Limb (tissue), 2 donors: ENCODE measurements at regions not wholly inside any gene's neighbourhood (a gene's known extent, or its start where the extent isn't known, plus 50 kb on each side); places are given as distances from the start of the nearest gene placed in this dataset.
"Not testable (repeated sequence)": the region's sequence is repeated elsewhere in the genome, so short reads cannot be mapped to it uniquely, and the experiment has no call there.

ENCODE experiments used
- DNase-seq, 2 donors: peaks; one replicate each; pipeline ENCODE4 v3.0.0-alpha.2; 2016; ENCODE audit errors: extremely low spot score in 2 of 2

DNA sequence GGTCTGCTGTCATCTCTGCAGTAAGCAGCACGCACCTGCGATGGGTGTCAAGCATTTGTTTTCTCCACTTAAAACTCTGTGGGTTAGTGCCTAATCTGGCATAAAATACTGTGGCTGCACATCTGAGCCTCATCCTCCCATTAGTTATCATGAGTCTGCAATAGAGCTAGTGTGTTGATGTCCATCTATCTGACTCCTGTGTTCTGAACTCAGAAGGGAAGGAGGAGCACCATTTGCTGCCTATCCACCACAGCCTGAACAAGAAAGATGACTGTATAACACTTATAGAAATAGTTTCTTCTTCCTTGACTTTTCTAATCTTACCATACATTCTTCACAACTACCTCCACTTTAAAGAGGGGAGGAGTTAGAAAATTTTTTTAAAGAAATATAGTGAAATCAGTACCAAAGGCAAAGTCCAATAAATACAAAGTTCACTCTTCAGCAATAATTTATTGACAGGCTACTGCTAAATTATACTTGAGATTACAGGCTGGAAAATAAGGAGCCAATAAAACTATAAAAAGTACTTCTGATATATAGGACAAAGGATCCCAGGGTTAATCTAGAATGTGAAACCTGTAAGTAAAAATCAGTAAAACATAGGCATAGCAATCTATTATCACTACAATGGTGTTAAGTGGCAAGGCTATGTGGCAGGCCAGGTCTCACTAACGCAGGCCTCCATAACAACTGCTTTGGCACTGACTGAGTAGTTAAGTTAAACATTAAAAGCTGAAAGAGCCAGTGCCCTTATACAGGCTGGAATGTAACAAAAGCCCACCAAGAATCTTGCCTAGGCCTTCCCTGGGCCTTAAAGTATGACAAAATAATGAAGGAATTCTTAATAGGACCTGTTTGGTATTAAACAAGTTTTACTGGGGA is 70.2 kb downstream of the LGALS9C start:
- not testable (repeated sequence) for DNase-seq

DNA sequence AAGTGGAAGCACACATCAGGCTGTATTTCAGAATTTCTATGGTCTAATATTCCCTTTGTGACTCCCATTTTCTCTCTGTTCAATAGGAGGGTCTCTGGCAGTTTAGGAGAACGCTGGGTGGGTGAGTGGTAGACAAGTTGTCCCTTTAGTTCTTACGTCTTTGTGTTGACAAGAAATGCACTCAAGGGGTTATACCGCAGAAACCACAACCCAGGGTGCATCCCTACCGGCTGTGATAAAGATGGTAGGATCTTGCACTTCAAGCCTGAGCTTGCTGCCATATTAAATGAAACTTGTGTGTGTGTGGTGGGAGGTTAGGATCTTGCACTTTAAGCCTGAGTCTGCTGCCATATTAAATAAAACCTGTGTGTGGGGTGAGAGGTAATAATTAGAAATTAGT is 80.5 kb downstream of the LGALS9C start:
- not testable (repeated sequence) for DNase-seq

DNA sequence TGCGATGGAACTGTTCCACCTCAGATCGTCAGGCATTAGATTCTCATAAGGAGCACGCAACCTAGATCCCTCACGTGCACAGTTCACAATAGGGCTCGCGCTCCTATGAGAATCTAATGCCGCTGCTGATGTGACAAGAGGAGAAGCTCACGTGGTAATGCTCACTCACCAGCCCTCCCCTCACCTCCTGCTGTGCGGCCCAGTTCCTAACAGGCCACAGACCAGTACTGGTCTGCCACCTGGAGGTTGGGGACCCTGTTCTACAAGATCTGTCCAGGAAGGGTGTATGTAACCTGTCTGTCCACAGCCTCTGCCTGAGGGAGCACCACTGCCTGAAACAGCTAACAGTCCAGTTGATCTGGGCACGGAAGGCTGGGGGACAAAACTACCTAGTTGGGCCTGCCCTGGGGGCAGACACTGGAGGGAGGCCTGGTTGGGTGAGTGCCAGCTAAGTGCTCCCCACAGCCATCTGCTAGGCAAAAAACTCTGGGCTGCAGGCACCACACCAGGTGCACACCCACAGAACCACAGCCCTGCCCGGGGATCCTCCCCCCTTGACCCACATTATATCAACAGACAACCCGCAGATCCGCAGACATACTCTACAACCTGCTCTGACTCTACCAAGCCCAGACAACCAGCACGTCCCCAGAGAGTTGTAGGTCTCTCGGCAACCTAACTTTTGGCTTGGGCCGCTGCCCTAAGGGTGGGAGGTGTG is 80.7 kb downstream of the TBC1D28 start:
- DNase-seq, result not testable (repeated sequence)

DNA sequence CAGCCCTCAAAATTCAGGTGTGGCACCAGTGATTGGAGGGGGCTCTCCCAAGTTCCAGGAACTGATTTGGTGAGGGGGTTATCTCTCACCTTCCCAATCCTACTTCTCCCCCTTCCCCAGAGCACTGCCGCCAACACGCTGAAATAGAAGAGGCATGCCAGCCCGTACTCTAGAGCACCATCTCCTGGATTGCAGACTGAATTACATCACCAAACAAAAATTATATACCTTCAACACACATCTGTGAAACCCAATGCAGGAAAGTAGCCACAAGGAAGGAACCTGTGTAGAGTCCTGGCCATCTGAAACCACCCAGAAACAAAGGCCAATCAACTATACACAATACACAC is 80.1 kb downstream of the TBC1D28 start:
- DNase-seq, result peak; percentile 1 to 51

DNA sequence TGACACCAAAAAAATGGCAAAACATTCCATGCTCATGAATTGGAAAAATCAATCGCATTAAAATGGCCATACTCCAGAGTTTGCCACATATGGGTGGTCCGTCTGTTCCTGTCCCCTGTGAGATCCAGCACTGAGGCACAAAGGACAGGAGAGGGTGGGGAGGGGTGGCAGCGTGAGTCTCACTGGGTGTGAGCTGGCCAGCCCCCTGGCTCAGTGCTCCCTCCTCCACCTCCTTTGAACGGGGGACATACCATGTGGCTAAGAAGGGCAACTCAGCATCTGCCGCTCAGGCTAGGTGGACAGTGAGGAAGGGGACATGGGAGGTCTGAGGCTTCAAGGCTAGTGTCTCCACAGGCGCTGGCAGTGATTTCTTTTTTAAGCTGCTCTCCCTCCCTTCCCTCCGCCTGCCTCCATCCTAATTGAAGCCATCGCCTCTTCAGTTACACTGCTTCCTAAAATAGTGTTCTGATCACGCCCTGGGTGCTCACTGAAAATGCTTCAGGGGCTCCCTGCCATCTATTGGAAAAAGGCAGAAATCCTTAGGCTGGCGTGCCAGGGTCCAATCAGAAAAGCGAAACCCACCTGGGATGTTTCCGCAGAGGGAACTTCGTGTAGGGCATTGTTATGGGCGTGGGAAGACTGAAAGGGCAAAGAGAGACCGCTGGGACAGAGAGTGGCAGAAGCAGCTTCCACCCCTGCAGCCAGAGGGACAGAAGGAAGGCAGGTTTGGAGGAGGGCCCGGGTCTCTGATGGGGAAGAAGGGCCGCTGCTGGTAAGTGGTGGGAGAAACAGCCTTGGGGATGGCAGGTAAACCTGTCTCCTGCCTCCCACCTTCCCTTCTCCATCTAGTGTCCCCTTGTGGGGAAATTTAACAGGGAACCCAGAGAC is 75.8 kb downstream of the TBC1D28 start:
- DNase-seq, result peak in 1 of 2 donors; percentile 29

DNA sequence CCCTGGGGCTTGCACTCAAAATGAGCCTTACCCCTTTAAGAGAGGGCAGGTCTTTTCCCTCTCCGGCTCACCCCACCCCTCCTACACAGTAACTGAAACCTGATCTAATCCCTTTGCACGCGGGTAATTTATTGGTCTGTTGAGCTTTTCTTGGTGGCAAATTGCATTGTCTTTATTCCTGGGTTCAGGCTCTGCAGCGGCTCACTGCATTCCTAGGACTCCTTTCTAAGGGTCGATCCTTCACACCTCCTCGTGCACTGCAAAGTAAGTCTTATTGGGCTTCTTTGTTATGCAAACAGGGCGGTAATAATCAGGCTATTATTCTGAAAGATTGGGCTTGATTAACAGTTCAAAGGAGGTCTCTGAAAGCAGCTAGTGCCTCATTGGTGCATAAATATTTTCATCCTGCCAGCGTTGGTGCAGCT is 74.7 kb downstream of the TBC1D28 start:
- peak; percentile 1 to 38 for DNase-seq

DNA sequence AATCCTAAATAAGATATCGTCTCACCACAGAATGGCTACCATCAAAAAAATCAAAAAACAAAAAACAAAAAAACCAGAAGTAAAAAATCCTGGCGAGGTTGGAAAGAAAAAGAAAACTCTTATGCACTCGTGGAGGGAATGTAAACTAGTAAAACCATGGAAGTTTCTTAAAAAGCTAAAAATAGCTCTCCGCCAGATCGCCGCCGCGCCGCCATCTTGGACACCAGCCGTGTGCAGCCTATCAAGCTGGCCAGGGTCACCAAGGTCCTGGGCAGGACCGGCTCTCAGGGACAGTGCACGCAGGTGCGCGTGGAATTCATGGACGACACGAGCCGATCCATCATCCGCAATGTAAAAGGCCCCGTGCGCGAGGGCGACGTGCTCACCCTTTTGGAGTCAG is 71.7 kb downstream of the TBC1D28 start:
- not testable (repeated sequence) for DNase-seq

DNA sequence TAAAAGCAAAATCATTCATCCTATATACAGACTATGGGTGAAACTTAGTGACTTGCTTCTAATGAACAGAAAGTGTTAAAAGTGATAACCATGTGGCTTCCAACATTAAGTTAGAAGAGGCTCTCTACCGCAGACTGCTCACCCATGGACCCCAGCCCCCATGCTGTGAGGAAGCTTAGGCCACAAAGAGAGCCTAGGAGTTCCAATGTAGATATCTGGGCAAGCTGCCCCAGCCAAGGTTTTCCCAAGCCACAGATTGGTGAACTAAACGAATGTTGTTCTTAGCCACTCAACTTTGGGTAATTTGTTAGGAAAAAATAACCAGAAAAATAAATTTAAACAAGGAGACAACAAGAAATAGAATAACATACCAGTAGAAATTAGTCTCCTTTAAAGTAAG is 70.1 kb downstream of the TBC1D28 start:
- DNase-seq, result not testable (repeated sequence)
